Neural crest cell (in vitro differentiated cells): ENCODE measurements at regions not wholly inside any gene's neighbourhood (a gene's known extent, or its start where the extent isn't known, plus 50 kb on each side); places are given as distances from the start of the nearest gene placed in this dataset.

Source experiments
- DNase-seq: peaks from one replicate; pipeline ENCODE4 v3.0.0; 2021; ENCODE audit warnings: low read depth, mixed read lengths, low spot score
- H3K27ac Mint-ChIP-seq: one replicate; pipeline ENCODE4 v1.8.0; 2021; ENCODE audit warnings: mild to moderate bottlenecking, mixed read lengths; ENCODE audit not compliant: unreplicated experiment
- H3K27me3 Mint-ChIP-seq: 2 replicates; pipeline ENCODE4 v1.8.0; 2021; ENCODE audit warnings: low read depth, mild to moderate bottlenecking, mixed read lengths
- H3K36me3 Mint-ChIP-seq: 2 replicates; pipeline ENCODE4 v1.8.0; 2021; ENCODE audit warnings: low read depth, mild to moderate bottlenecking, mixed read lengths
- H3K4me1 Mint-ChIP-seq: 2 replicates; pipeline ENCODE4 v1.8.0; 2021; ENCODE audit warnings: mixed read lengths
- H3K4me3 Mint-ChIP-seq: one replicate; pipeline ENCODE4 v1.8.0; 2021; ENCODE audit warnings: mild to moderate bottlenecking, mixed read lengths
- H3K9me3 Mint-ChIP-seq: 2 replicates; pipeline ENCODE4 v1.8.0; 2021; ENCODE audit warnings: mixed read lengths
- TF ChIP-seq, protein P1 (sequence below): fragments of 200-600 bp; sonication (generic); conservative IDR thresholded peaks from 2 replicates; pipeline ENCODE4 v1.5.0; 2021; ENCODE audit warnings: antibody characterized with exemption, mild to moderate bottlenecking

DNA sequence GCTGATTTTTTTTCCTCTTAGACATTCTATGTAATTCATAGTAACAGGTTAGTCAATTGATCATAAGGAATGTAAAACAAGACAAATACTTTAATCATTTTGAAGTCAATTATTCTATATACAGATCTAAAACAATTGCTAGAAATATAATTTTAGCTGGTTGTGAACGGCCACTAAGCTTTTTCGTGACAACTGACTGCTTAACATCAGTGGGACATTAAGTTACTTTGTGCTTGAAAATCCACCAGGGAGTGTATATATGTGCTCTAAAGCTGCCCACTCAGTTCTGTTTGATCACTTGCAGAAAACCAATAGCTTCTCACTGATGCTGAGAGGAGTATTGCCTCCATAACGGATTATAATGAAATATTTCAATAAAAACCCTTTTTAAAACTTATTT, 370.2 kb upstream of the CCNH start:
- DNase-seq, result no peak
- Mint-ChIP-seq H3K27ac (no peak overlapping the region), H3K4me3 (no peak overlapping the region), H3K36me3 (no peaks in the 10 kb centered on the region), H3K27me3 (peaks cover 29% of the 10 kb centered on the region), H3K9me3 (no peaks in the 10 kb centered on the region), H3K4me1 (peaks cover 16% of the 10 kb centered on the region)
- TF ChIP-seq, protein P1, sequence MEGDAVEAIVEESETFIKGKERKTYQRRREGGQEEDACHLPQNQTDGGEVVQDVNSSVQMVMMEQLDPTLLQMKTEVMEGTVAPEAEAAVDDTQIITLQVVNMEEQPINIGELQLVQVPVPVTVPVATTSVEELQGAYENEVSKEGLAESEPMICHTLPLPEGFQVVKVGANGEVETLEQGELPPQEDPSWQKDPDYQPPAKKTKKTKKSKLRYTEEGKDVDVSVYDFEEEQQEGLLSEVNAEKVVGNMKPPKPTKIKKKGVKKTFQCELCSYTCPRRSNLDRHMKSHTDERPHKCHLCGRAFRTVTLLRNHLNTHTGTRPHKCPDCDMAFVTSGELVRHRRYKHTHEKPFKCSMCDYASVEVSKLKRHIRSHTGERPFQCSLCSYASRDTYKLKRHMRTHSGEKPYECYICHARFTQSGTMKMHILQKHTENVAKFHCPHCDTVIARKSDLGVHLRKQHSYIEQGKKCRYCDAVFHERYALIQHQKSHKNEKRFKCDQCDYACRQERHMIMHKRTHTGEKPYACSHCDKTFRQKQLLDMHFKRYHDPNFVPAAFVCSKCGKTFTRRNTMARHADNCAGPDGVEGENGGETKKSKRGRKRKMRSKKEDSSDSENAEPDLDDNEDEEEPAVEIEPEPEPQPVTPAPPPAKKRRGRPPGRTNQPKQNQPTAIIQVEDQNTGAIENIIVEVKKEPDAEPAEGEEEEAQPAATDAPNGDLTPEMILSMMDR, result no peak

DNA sequence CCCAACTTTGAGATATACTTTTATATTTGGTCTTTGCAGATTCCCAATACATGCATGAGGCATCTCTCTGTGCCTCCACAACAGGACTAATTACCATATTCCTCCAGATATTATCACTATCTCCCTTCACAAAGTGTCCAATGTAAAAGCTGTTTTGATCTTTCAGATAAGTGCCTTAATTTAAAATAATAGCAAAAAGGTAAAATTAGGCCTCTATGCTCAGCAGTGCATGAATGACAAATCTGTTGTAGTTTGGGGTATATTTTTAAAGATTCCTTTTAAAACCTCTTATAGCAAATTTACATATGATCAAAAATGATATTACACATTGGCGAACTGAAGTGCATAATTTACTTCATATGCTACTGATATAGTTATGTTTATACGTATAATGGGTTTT, 369.2 kb upstream of the CCNH start:
- Mint-ChIP-seq H3K4me1 (peaks cover 11% of the 10 kb centered on the region), H3K27me3 (peaks cover 29% of the 10 kb centered on the region), H3K4me3 (no peak overlapping the region), H3K9me3 (no peaks in the 10 kb centered on the region), H3K36me3 (no peaks in the 10 kb centered on the region), H3K27ac (no peak overlapping the region)
- no peak for DNase-seq
- TF ChIP-seq, protein P1, result no peak

DNA sequence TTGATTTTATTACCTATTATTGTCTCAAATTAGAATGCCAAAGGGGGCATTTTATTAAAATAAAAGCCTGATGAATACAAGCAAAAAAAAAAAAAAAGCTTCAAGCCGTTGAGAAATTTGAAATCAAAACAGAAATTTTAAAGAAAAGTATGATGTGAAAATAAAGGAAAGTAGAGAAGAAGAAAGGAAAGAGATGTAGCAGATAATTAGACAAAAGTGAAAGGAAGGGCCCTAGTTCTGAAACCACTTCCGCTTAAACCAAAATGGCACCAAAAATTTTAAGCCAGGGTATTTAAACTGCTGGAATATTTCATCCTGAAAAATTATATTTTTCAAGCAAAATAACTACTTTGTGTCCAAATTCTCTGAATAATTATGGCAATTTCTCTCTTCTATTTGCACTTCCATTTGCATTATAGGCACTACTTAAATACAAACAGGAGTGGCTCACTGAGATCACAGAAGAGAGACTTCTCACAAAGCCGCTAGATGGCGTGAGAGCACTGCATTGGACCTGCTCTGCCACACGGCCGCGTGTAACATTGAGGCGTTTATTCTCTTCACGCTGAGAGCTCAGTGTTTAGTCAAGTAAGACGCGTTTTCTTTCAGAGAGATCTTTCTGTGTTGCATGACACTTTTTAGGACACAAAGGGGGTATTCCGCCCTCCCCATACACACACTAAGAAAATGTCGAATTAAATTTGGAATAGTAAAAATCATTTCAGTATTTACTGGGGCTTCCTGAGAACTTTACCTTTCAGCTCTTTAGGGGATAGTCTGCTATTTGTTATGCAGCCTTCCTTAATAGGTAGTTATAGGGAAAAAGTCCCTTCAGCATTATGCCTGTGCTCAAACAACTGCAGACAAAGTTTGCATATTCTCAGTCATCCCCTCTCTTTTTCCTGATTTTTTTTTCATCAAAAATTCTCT, 368.4 kb upstream of the CCNH start:
- peaks cover 24% of the 10 kb centered on the region for H3K27me3 Mint-ChIP-seq
- peak; percentile 83 for DNase-seq
- H3K4me1 Mint-ChIP-seq, result peaks cover 11% of the 10 kb centered on the region
- no peaks in the 10 kb centered on the region for H3K9me3 Mint-ChIP-seq
- H3K36me3 Mint-ChIP-seq, result no peaks in the 10 kb centered on the region
- TF ChIP-seq, protein P1, result peak; percentile 97
- H3K4me3 Mint-ChIP-seq, result no peak overlapping the region
- H3K27ac Mint-ChIP-seq, result no peak overlapping the region

DNA sequence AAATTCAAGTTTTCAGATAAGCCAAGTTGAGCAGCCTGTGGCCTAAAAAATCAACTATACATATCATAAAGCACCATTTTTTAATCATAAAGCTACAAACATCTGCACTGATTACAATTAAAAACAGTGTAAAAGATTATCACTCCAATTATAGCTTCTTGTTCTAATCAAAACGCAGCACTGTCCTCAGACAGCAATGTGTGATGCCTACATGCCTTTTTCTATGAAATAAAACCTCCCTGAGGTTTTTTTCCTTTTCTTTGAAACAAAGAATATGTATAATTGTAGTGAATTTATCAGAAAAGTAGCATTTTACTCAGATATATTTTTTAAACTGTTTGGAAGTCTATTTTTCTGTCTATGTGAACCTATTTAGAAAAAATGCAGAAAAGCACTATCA, 366.1 kb upstream of the CCNH start:
- H3K36me3 Mint-ChIP-seq, result no peaks in the 10 kb centered on the region
- H3K9me3 Mint-ChIP-seq, result no peaks in the 10 kb centered on the region
- H3K4me3 Mint-ChIP-seq, result no peak overlapping the region
- no peak for DNase-seq
- peaks cover 11% of the 10 kb centered on the region for H3K27me3 Mint-ChIP-seq
- no peak overlapping the region for H3K27ac Mint-ChIP-seq
- peaks cover 11% of the 10 kb centered on the region for H3K4me1 Mint-ChIP-seq
- TF ChIP-seq, protein P1, result no peak

DNA sequence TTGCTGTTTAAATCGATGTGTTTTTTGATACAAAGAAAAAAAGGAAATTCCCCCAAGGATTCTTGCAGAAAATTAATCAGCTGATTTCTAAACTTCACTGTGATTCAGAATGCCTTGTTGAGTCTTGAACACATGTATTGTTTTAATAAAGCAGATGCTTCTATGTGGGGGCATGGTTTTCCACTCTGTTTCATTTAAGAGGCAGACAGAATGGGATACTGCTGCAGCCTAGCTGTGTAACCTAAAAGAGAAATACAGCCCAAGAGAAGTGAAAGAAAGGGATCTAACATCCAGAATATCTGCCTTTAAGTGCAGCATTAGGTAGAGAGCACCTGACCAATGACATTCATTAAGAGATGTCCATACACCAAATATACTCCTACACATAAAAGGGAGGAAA, 365.1 kb upstream of the CCNH start:
- TF ChIP-seq, protein P1, result no peak
- Mint-ChIP-seq H3K4me1 (peaks cover 11% of the 10 kb centered on the region), H3K27me3 (peaks cover 11% of the 10 kb centered on the region), H3K9me3 (no peaks in the 10 kb centered on the region), H3K4me3 (no peak overlapping the region), H3K36me3 (no peaks in the 10 kb centered on the region), H3K27ac (no peak overlapping the region)
- no peak for DNase-seq
